H1 (cell line): ENCODE measurements at regions not wholly inside any gene's neighbourhood (a gene's known extent, or its start where the extent isn't known, plus 50 kb on each side); places are given as distances from the start of the nearest gene placed in this dataset.

Experiments used
- CBX8 ChIP-seq: fragments of 300-800, 300-1000 bp; sonication (generic); IDR thresholded peaks from 2 replicates; pipeline ENCODE4 v1.7.1; 2016; ENCODE audit warnings: low read depth, low read length, borderline replicate concordance
- CHD2 ChIP-seq: IDR thresholded peaks from 2 replicates; pipeline ENCODE4 v1.6.1; 2012; ENCODE audit warnings: low read length, improper control_type of control experiment
- GTF2F1 ChIP-seq: IDR thresholded peaks from 2 replicates; pipeline ENCODE4 v1.6.1; 2012; ENCODE audit warnings: low read depth, low read length, improper control_type of control experiment, borderline replicate concordance
- KDM5A ChIP-seq: fragments of 200-600 bp; IDR thresholded peaks from 2 replicates; pipeline ENCODE4 v1.7.1; 2012; ENCODE audit warnings: mild to moderate bottlenecking, low read length, inconsistent platforms, mixed read lengths
- RBBP5 ChIP-seq: IDR thresholded peaks from 2 replicates; pipeline ENCODE4 v1.7.1; 2012; ENCODE audit warnings: low read depth, mild to moderate bottlenecking, inconsistent platforms, low read length, moderate library complexity, borderline replicate concordance
- SP1 ChIP-seq: IDR thresholded peaks from 2 replicates; pipeline ENCODE4 v1.6.1; 2011; ENCODE audit warnings: low read depth, low read length
- SP2 ChIP-seq: IDR thresholded peaks from 2 replicates; pipeline ENCODE4 v1.6.1; 2012; ENCODE audit warnings: mild to moderate bottlenecking, low read length, inconsistent platforms

DNA sequence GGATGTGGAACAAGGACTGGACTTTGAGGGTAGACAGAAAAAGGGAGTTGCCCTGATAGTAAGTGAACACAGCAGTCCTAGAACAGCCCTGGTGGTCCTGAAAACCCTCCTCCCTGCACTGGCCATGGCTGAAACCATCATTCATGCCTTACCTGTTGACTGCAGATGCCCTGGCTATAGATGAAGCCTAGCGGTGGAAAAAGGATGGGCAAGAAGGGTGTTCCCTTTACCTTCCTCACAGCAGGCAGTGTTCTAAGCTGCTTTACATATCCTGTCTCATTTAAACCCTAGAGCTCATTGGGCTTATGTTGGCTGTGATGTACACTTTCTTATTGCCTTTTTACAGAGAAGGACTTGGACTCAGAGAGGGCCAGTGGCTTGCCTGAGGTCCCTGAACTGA, 133.6 kb downstream of the C11orf91 start (continued):
- TF ChIP-seq GTF2F1 (no peak), SP1 (no peak), SP2 (no peak), CBX8 (no peak), RBBP5 (no peak), CHD2 (no peak), KDM5A (no peak)
